HG03196 (cell line): ENCODE measurements at regions not wholly inside any gene's neighbourhood (a gene's known extent, or its start where the extent isn't known, plus 50 kb on each side); places are given as distances from the start of the nearest gene placed in this dataset.
A peak's percentile ranks its signal among the peaks of the same experiment; 100 is the strongest.

ENCODE experiments used
- ATAC-seq: cut with Tn5 transposase; IDR thresholded peaks from one replicate; pipeline ENCODE4 v1.9.1; 2021; ENCODE audit not compliant: unreplicated experiment

- ATAC-seq, result no peak
Measured at GRCh38 chr5:37921452-37921851, 81.6 kb upstream of the GDNF start.

GRCh38 chr5:37918424-37918823, 78.6 kb upstream of the GDNF start:
- ATAC-seq, result no peak

GRCh38 chr5:37916525-37916924, 76.7 kb upstream of the GDNF start:
- no peak for ATAC-seq

- ATAC-seq, result no peak
Measured at GRCh38 chr5:37915097-37915736, 75.4 kb upstream of the GDNF start.

- ATAC-seq, result peak; percentile 73
Measured at GRCh38 chr5:37909610-37910266, 69.9 kb upstream of the GDNF start.

GRCh38 chr5:37906416-37906815, 66.6 kb upstream of the GDNF start:
- no peak for ATAC-seq

GRCh38 chr5:37905230-37905629, 65.4 kb upstream of the GDNF start:
- ATAC-seq, result no peak

- no peak for ATAC-seq
Measured at GRCh38 chr5:37902323-37902722, 62.5 kb upstream of the GDNF start.

GRCh38 chr5:37900692-37901091, 60.9 kb upstream of the GDNF start:
- no peak for ATAC-seq

- ATAC-seq, result no peak
Measured at GRCh38 chr5:37899037-37899436, 59.2 kb upstream of the GDNF start.

- ATAC-seq, result no peak
Measured at GRCh38 chr5:37896159-37896558, 56.3 kb upstream of the GDNF start.

- no peak for ATAC-seq
Measured at GRCh38 chr5:37893434-37894134, 53.7 kb upstream of the GDNF start.

- no peak for ATAC-seq
Measured at GRCh38 chr5:37892586-37892985, 52.7 kb upstream of the GDNF start.

- no peak for ATAC-seq
Measured at GRCh38 chr5:37891832-37892231, 52.0 kb upstream of the GDNF start.

GRCh38 chr5:37889612-37890317, 49.9 kb upstream of the GDNF start:
- ATAC-seq, result no peak
